Stomach (tissue), 8 donors: ENCODE measurements at regions not wholly inside any gene's neighbourhood (a gene's known extent, or its start where the extent isn't known, plus 50 kb on each side); places are given as distances from the start of the nearest gene placed in this dataset.

Experiments
- DNase-seq, 2 donors: peaks; one replicate each; pipeline versions ENCODE4 v3.0.0 to v3.0.0-alpha.2; 2013 to 2019
- H3K27ac ChIP-seq, 5 donors: fragments of 200-600 bp in 4 of 5; sonication (generic) in 4 of 5; one replicate each; pipeline ENCODE4 v1.5.1; 2013 to 2019; ENCODE audit warnings: mild to moderate bottlenecking in 1 of 5, moderate library complexity in 1 of 5
- H3K27me3 ChIP-seq, 3 donors: fragments of 200-600 bp; sonication (generic); one replicate each; pipeline ENCODE4 v1.5.1; 2017 to 2019; ENCODE audit warnings: mixed run types in 1 of 3
- H3K36me3 ChIP-seq, 4 donors: fragments of 200-600 bp; sonication (generic); 1 replicate in 3 of 4; 2 replicates in 1 of 4; pipeline ENCODE4 v1.5.1; 2016 to 2019
- H3K4me1 ChIP-seq, 4 donors: fragments of 200-600 bp; sonication (generic); one replicate each; pipeline ENCODE4 v1.5.1; 2016 to 2019
- H3K4me3 ChIP-seq, 4 donors: fragments of 200-600 bp; sonication (generic) in 3 of 4; one replicate each; pipeline ENCODE4 v1.5.1; 2016 to 2019; ENCODE audit warnings: mild to moderate bottlenecking in 1 of 4
- H3K9me3 ChIP-seq, 4 donors: fragments of 200-600 bp; sonication (generic); one replicate each; pipeline ENCODE4 v1.5.1; 2016 to 2019
- EP300 ChIP-seq: sonication (generic); formaldehyde crosslinking; IDR thresholded peaks from one replicate; pipeline ENCODE4 v1.6.1; 2017; ENCODE audit warnings: antibody characterized with exemption
- POLR2A ChIP-seq, 4 donors: fragments of 450-650 bp; IDR thresholded peaks; one replicate each; pipeline ENCODE4 v1.6.1; 2016; ENCODE audit warnings: antibody characterized with exemption in 4 of 4, control low read depth in 2 of 4, mild to moderate bottlenecking in 1 of 4, moderate library complexity in 1 of 4
- POLR2AphosphoS5 ChIP-seq, 3 donors: sonication (generic); formaldehyde crosslinking; IDR thresholded peaks; one replicate each; pipeline ENCODE4 v1.6.1; 2016; ENCODE audit warnings: antibody characterized with exemption in 3 of 3
- WGBS, 5 donors: extraction: QIAGEN DNeasy Blood & Tissue Kit in 3 of 5; methylation state at CpG; one replicate each; pipeline versions ENCODE4 v1.1.5 to v1.1.7; 2013 to 2018; 5-methylcytosine and 5-hydroxymethylcytosine counted together
- intact Hi-C: fragments of 100-400 bp; cut with DNase I; formaldehyde crosslinking; loops from one replicate; pipeline ENCODE4 v1.15.1; 2023; ENCODE audit warnings: low total_unique reads
- TF ChIP-seq, protein P1 (sequence below), 7 experiments: fragments of 450-650 bp in 4 of 7; fragments of 200-600 bp in 3 of 7; sonication (generic) in 3 of 7; IDR thresholded peaks; one replicate each; pipeline ENCODE4 v1.5.1; 2016 to 2019; ENCODE audit warnings: antibody characterized with exemption in 7 of 7, control low read depth in 2 of 7, mild to moderate bottlenecking in 1 of 7
- donor health status: healthy with polysubstance abuse.
- donor health status: Bipolar disorder and iron deficiency.
- donor health status: healthy.

DNA sequence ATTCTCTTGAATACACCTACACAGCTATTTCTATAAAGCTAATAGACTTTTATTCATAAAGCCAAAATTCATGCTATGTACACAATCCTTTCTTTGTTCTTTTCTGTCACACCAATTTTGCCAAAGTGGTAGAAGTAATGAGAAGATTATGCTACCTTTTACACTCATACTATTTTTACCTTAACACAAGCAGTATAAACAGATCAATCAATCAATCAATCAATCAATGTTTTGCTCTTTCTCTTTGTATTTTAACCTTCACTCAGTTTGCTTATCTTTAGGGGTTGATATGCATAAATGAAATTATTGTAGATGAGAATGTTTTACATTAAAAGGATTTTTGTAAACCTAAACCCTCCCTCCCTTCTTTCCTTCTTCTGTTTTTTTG is 878.6 kb downstream of the RAPGEF2 start:
- no peaks in the 10 kb centered on the region for H3K27me3 ChIP-seq
- no peaks in the 10 kb centered on the region for H3K36me3 ChIP-seq
- no peak for TF ChIP-seq POLR2AphosphoS5 (IDR thresholded peaks at IDR 0.05)
- TF ChIP-seq, protein P1, sequence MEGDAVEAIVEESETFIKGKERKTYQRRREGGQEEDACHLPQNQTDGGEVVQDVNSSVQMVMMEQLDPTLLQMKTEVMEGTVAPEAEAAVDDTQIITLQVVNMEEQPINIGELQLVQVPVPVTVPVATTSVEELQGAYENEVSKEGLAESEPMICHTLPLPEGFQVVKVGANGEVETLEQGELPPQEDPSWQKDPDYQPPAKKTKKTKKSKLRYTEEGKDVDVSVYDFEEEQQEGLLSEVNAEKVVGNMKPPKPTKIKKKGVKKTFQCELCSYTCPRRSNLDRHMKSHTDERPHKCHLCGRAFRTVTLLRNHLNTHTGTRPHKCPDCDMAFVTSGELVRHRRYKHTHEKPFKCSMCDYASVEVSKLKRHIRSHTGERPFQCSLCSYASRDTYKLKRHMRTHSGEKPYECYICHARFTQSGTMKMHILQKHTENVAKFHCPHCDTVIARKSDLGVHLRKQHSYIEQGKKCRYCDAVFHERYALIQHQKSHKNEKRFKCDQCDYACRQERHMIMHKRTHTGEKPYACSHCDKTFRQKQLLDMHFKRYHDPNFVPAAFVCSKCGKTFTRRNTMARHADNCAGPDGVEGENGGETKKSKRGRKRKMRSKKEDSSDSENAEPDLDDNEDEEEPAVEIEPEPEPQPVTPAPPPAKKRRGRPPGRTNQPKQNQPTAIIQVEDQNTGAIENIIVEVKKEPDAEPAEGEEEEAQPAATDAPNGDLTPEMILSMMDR (IDR thresholded peaks at IDR 0.05) = no peak
- no peak for TF ChIP-seq EP300
- TF ChIP-seq POLR2A (IDR thresholded peaks at IDR 0.05) = no peak
- H3K9me3 ChIP-seq = no peaks in the 10 kb centered on the region
- no peak overlapping the region for H3K27ac ChIP-seq
- no peaks in the 10 kb centered on the region for H3K4me1 ChIP-seq
- intact Hi-C loops = no loop called here
- no peak overlapping the region for H3K4me3 ChIP-seq
- DNase-seq = no peak

DNA sequence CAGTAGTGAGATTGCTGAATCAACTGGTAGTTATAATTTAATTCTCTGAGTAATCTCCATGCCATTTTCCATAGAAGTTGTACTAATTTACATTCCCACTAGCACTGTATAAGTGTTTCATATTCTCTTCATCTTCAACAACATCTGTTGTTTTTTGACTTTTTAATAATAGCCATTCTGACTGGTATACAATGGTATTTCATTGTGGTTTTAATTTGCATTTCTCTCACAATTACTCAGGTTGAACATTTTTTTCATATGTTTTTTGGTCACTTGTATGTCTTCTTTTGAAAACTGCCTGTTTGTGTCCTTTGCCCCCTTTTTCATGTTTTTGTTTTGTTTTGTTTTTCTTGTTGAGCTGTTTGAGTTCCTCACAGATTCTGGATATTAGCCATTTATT is 880.2 kb downstream of the RAPGEF2 start:
- intact Hi-C loops = no loop called here
- no peak overlapping the region for H3K27ac ChIP-seq
- H3K36me3 ChIP-seq = no peaks in the 10 kb centered on the region
- H3K9me3 ChIP-seq = no peaks in the 10 kb centered on the region
- H3K4me1 ChIP-seq = no peaks in the 10 kb centered on the region
- H3K4me3 ChIP-seq = no peak overlapping the region
- no peak for DNase-seq
- no peaks in the 10 kb centered on the region for H3K27me3 ChIP-seq
- TF ChIP-seq, protein P1 (IDR thresholded peaks at IDR 0.05) = no peak
- TF ChIP-seq EP300 (no peak), POLR2A (IDR thresholded peaks at IDR 0.05) (no peak), POLR2AphosphoS5 (IDR thresholded peaks at IDR 0.05) (no peak)

DNA sequence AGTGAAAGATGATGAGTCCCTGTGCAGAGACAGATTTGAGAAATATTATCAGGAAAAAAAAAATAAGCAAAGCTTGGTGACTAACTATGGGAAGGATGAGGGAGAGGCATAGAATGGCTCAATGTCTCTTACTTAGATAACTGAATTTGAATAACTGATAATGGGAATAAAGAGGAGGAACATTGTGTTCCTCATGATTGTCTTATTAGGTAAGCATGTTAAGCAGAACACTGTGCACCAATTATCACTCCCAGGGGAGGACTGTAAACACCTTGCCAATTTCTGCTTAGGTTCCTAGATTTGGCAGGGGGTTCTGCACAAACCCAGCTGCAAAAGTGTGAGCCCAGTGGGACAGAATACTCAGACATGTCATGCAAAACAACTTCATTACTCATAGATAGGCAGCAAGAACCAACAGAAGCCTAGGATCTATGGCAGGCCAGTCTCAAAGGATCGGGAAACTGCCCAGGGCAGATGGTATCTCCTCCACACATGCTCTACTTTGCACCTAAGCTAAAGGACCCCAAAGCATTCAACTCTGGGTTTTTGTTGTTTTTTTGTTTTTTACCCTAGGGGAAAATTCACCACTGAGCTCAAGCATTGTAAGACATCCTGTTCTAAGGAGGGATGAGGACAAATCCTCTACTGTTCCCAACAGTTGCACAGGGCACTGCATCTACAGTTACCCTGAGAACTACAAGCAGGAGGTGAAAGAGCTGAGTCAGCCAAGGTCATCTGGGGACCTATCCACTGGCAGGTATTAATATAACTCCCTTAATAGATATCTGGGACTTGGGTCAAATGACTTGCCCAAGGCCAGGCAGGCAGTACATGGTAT is 907.0 kb downstream of the RAPGEF2 start:
- H3K4me1 ChIP-seq = no peaks in the 10 kb centered on the region
- no peaks in the 10 kb centered on the region for H3K36me3 ChIP-seq
- intact Hi-C loops = no loop called here
- no peak overlapping the region for H3K27ac ChIP-seq
- no peaks in the 10 kb centered on the region for H3K27me3 ChIP-seq
- no peak for DNase-seq
- no peak overlapping the region for H3K4me3 ChIP-seq
- 83 to 95% (median 92%) methylated on average over 1 of the region's 1 CpG for WGBS, 5 donors
- peaks cover 0 to 11% (median 2%) of the 10 kb centered on the region in 4 donors for H3K9me3 ChIP-seq
- TF ChIP-seq EP300 (no peak), POLR2AphosphoS5 (IDR thresholded peaks at IDR 0.05) (no peak), POLR2A (IDR thresholded peaks at IDR 0.05) (no peak)
- TF ChIP-seq, protein P1 (IDR thresholded peaks at IDR 0.05) = no peak

DNA sequence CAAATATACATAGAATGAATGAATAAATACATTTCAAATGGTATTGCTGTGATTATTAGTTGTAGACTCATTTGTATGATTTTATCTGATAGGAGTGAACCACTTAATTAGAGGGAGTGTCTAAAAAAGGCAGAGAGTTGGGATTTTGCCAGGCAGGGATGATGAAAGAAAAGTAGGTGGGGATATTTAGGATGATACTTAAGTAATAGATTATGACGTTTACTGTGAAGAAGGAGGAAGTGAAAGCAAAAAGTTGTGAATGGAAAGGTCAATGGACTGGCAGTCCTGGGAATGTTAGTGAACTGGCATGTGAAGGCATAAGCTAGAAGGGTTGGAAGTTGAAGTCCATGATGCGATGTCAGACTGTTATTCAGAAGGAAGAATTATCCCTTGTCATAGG is 917.1 kb downstream of the RAPGEF2 start:
- intact Hi-C loops = no loop called here
- H3K27ac ChIP-seq = no peak overlapping the region
- no peaks in the 10 kb centered on the region for H3K36me3 ChIP-seq
- no peaks in the 10 kb centered on the region for H3K27me3 ChIP-seq
- WGBS, 5 donors = 69 to 77% (median 72%) methylated on average over 2 of the region's 2 CpGs
- no peaks in the 10 kb centered on the region for H3K9me3 ChIP-seq
- TF ChIP-seq, protein P1 (IDR thresholded peaks at IDR 0.05) = no peak
- no peak for TF ChIP-seq EP300
- no peak for TF ChIP-seq POLR2AphosphoS5 (IDR thresholded peaks at IDR 0.05)
- TF ChIP-seq POLR2A (IDR thresholded peaks at IDR 0.05) = no peak
- H3K4me1 ChIP-seq = no peaks in the 10 kb centered on the region
- no peak for DNase-seq
- H3K4me3 ChIP-seq = no peak overlapping the region
